ENCODE measurements at regions not wholly inside any gene's neighbourhood (a gene's known extent, or its start where the extent isn't known, plus 50 kb on each side); places are given as distances from the start of the nearest gene placed in this dataset.

DNA sequence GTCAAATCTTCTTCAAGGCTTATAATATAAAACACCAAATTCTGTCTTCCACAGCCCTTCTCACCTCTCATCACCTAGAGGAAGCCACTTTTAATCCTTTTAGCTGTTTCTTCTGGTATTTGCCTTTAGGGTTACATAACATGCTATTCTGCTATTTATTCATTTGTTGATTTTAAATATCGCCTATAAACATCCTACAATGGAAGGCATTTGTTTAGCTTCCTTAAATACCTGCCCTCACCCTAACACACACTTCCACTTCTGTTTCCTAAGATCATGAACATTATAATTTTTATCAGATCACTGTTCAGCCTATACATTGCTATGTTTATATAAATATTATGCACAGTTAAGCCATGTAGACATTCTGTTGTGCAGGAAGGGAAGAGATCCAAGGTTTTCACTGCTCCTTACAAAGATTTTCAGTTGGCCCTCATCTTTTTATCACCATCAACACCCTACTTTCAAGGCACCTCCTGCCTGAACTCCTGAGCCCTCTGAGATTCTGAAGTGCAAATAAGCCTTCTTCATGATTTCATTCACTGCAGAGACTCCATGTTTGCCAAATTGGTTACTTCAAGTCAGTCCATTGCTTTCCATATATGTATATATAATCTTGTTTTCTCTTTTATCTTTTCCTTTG, 356.9 kb upstream of the ACTBL2 start:
- no peak for DNase-seq (ENCODE audit: low read depth)

DNA sequence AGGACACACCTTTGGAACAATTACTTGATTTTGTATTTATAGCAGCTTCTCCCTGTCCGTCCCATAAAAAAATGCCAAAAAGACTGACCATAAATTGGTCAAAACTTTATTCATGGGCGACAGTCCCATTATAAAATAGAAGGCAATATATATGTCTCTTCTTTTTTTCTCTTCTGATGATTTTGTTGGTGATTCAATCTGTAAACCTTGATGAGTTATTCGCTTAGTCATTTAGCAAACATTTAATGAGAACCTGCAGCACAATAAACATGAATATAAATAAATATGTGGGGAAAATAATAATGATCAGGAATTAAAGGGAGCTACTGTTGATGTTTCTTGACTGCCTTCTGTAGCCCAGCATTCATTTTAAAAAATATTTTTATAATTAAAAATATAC, 356.4 kb upstream of the ACTBL2 start:
- no peak for DNase-seq (ENCODE audit: low read depth)

DNA sequence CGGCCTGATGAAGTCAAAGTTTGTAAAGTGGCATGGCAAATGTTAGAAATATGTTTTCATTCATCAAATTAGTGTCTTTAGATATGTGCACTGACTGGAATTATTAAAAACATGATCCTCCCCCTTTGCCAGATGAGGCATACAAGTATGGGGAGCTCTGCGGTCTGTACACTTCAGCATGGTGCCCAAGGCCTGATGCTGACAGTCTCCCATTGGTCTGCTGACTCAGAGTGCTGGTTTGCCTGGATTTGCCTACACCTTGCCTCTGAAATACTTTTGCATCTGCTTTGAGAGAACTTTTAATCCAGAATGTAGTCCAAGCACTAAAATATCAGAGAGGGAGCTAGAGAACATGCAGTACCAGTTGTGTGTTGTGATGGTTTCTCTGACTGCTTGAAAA, 354.3 kb upstream of the ACTBL2 start:
- DNase-seq (ENCODE audit: low read depth): no peak

DNA sequence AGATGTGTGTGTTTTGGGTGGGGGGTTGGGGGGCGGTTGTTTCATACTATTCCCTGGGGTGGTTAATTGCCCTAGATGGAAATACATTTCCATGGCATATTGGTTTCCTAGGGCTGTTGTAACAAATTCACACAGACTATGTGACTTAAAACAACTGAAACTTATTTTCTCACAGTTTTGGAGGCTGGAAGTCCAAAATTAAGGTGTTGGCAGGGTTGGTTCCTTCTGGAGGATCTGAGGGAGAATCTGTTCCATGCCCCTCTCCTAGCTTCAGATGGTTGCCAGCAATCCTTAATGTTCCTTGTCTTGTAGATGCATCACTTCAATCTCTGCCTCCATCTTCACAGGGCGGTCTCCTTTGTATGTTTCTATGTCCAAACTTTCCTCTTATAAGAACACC, 353.7 kb upstream of the ACTBL2 start:
- no peak for DNase-seq (ENCODE audit: low read depth)

DNA sequence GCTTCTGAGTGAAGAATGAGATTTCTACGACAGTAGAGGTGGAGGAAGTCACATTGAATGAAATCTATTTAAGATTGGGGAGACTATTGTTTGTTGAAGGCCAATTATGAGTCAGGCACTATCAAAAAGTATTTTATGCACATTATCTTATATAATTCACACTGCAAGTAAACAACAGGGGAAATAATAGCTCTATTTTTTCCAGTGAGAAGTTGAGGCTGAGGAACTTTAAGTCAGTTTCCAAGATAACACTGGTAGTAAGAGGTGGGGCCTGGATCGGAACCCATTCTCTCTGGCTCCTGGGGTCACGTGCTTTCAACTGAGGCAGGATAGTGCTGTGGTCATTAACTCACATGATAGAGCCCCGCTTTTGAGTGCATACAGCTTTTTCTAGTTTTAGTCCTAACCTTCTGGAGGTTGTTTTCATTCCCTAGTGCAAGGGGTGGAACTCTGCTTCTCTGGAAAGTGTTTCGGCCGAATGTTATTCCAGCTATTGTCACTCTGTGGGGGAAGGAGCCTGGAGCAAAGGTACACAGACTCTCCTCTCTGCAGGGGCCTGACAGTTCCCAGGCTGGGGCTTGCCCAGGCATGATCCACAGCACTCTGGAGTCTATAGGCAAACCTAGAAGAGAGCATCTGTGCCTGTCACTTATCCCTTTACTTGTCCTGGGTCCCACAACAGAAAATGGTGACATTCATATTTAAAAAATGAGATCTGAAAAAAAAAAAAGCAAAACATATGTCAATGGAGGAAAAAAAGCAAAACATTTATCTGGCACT, 352.4 kb upstream of the ACTBL2 start:
- DNase-seq (ENCODE audit: low read depth): no peak

DNA sequence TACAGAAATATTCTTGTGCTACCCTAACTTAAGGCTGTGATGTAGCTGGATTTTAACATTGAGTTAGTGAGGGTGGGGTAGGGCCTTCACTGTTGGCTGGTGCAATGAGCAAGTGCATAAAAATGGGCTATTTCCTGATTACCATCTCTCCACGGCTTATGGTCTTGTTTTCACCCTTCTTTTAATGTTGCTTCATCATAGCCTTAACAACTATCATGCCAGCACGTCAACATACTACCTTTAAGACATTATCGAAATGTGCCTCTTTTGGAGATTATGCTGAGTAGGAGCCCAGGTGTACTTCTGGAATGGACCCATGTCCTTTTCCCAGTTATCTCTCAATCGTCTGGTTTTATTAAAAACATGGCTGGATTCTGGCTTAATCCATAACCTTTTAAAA, 350.9 kb upstream of the ACTBL2 start:
- no peak for DNase-seq (ENCODE audit: low read depth)

DNA sequence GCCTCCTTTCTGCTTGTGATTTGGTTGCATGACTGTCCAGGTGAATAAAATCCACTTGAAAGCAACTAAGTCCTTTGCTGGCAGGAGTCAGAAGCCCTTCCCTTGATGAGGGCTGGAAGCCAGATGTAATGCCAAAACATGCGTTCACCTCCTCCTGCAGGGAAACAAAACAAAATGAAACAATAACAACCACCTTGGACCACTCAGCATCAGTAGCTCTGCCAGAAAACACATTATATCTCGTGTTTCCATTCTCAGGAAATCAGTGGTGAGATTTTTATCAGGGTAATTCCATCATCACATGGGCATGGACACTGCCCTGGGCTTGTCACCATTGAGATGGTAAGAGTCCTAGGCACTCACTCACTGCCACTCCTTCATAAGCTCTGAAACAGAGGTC, 350.3 kb upstream of the ACTBL2 start:
- DNase-seq (ENCODE audit: low read depth): no peak

DNA sequence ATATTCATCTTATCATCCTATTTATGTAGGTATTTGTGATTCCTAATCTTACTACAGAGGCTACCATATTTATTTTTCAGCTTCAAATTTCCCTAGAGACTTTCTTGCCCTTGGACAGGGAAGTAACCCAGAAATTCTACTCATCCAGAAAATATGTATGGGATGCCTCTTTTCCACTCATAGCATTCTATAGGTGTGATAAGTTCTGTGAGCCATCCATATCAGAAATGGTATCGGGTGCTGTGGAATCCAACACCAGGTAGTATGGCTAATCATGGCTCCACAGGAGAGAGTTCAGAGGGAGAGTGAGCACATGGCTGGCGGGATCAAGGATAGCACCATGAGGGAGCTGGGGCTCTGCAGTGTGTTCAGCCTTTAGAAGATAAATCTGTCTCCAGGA, 349.3 kb upstream of the ACTBL2 start:
- no peak for DNase-seq (ENCODE audit: low read depth)

DNA sequence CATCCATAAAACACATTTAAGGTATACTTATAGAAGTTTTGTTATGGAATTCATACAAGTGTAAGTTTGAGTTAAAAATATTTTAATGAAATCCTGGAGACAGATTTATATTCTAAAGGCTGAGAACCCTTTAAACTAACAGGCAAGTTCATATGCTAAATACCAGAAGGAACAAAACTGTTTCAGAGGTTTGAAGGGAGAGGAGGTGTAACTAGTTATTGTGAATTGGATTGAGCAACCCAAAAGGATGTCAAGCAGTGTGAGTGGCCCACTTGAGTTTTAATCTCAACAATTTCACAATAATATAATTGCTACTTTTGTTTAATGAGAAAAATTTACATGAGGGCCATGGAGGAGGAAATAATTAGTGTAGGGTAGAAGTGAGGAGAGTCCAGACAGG, 348.5 kb upstream of the ACTBL2 start:
- no peak for DNase-seq (ENCODE audit: low read depth)

DNA sequence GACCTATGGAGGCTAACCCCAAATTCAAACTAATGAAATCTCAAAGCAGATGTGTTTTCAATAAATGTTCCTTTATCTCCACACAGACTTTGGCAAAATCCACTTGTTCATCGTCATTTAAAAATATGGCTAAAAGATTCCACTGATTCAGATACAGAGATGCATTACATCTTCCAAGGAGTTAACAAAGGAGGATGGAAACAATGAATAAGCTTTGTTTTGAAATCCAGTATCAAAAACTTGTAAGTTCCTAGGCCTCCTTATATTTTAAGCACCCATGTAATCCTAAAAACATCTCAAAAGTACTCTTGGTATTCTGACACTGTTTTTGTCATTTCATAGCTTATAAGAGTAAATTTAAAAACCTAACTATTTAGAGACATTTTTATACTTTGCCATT, 345.6 kb upstream of the ACTBL2 start:
- no peak for DNase-seq (ENCODE audit: low read depth)

DNA sequence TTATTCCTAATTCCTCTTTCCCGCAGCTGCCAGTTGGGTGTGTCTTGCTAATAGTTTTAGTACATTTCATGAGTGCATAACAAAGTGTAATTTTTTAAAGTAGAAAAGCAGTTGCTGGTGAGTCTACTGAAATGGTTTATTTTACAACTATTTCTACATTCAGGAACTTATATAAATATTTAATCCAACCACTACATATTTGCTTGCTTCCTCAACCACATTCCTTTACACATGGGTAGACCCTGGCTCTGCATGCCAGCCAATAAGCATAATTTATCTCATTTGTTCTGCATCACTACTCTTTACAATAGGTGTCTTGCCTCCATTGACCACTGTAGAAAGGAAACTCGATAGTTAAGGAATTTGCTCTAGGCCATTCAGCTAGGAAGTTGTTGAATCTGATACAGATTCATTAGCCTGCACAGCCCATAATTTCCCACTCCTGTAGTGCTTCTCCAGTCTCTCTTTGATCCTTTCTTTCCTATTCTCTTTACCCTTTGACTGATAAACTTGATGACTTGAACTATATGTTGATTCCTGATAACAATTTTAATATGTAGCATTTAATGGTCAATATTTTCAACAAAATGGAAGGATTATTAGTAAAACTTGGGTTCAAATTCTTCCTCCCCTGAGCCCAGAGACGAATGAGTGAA, 342.5 kb upstream of the ACTBL2 start:
- no peak for DNase-seq (ENCODE audit: low read depth)

DNA sequence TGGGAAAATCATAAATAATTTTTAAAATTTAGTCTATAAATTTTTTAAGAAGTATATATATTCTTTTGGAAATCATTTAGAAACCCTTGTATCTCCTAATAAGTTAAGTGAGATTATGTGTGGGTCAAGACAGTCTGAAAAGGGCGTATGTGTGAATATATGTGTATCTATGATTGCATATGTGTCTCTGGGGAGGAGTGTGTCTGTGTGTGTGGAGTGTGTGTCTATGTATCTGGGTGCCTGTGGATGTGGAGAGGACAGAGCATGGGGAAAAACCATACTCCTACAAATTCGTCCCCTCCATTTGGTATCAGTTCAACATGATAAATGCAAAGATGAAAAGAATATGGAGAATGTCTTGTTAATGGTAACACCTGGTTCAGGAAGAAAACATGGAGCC, 342.0 kb upstream of the ACTBL2 start:
- DNase-seq (ENCODE audit: low read depth): no peak

DNA sequence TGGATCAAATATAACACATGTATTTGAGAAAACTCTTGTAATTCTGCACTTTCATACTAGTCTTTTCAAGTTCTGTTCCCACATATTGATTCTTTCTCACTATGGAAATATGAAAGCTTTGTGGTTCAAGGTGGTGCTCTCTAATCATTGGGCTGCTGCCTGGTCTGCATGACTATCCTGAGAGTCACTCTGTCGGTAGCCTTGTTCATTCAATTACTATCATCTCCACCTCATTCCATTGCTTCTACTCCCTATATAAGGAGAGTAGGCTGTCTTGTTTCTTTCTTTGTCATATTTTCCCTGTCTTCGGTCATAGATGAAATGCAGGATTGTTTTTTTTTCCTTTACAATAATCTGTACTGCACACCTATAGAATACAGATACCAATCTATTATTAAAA, 341.4 kb upstream of the ACTBL2 start:
- no peak for DNase-seq (ENCODE audit: low read depth)

DNA sequence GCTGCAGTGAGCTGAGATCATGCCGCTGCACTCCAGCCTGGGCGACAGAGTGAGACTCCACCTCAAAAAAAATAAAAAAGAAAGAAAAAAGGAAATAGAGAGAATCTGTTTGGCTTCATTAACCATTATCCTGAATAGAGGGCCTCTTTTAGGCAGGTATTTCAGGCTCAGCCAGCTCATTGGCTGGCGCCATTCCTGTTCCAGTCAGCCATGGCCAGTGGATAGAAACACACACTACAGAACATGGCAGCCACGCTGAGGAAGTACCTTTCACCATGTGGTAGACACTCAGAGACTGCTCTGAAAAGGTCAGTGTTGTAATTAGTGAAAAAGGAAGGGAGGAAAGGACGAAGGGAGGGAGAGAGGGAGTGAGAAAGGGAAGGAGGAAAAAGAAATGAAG, 340.0 kb upstream of the ACTBL2 start:
- DNase-seq (ENCODE audit: low read depth): no peak

DNA sequence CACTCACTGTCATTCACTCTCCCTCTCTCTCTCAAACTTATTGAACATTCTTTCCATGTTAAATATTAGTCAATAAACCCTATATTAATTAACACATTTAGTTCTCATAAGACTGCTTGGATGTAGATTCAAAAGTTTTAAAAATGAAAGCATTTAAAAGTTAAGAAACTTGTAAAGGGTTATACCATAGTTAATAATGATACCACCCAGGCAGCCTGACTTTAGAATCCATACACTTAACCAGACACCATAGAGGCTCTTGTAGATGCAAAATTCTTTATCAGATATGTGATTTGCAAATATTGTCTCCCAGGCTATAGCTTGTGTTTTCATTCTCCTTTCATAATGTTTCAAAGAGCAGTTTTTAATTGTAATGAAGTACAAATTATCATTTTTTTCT, 335.8 kb upstream of the ACTBL2 start:
- DNase-seq (ENCODE audit: low read depth): no peak

DNA sequence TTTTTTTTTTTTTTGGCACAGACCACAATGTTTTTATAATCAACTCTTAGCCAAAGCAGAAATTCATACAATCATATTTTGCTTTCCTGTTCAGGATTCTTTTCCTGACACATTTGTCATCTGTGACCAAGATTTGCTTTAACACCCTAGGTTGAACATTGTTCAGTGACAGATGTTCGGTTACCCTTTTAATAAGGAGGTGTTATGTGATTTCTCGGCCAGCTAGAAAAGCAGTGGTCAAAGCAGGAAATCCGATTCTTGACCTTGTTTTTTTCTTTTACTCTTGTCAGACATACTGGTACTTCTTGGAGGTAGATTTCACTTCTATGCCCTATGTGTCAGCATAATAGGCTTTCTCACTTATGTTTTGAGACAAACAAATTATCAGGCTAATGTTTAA, 335.3 kb upstream of the ACTBL2 start:
- no peak for DNase-seq (ENCODE audit: low read depth)

DNA sequence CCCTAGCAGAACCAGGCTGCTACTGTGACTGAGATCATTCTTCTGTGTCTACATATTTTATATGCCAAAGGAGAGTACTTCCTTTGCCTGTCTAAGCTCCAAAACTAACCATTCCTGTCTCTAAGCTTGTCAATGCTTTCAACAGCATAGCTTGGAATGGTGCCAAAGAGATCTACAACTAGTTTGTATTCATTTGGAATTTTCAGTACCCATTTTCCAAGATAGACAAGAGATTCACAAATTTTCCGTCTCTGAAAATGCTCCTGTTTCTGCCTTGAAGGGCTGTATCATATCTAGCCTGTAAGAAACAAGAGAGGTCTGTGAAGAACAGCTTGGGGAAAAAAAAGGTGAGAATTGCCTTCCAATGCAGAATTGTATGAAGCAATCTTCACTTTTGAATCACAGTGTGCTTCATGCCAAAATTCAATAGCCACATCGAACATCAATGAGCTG, 334.4 kb upstream of the ACTBL2 start:
- DNase-seq (ENCODE audit: low read depth): no peak

DNA sequence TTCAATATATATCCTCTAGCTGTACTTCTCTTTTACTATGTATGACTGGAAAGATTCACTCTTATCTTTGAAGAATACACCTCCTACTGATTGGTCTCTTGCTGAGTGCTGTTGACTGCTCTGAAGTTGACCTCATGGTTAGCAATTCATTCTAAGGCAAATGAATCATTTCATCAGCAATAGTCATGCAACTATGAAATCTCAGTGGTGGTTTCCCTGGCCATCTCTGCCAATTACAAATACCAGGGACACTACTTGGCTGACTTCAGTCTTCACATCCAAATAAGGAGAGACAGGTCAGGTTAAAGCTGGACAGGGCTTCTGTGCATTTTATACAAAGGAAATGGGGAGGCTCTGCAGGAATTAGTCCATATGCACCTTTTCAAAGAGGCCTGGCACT, 333.5 kb upstream of the ACTBL2 start:
- peak; percentile 92 for DNase-seq (ENCODE audit: low read depth)

DNA sequence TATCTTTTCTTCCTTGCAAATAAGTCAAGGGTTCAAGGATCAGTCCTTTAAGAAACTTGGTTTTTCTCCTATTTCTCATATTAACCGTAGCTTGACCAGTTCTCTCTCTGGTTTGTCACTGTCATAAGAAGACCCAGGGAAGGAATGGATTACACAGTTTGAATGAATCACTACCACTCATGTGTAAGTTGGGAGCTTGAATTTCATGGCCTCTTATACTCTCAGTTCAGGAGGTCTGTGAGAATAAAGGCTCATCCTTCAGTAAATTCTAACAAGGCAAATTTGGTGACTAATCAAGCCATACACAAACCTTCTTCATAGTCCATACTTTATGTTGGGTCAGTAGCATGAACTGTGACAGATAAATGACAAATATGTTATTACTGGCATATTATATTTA, 323.1 kb upstream of the ACTBL2 start:
- DNase-seq (ENCODE audit: low read depth): peak; percentile 51

DNA sequence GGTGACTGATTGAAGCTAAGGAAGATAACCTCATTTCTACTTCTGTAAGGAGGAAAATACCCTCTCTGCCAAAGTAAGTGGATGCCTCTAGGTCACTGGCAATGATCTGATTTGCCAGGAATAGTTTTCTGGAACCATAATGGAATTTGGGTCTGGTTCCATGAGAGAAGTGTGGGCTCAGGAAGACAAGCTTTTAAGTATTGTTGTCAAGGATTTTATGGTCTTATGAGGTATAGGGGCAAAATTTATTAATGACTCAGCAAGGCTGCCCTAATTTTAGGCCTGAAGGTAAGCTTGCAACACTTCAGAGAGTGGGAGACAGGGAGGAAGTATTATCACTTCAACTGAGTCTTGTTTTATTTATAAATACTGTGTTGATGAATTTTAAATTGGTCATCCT, 322.6 kb upstream of the ACTBL2 start:
- no peak for DNase-seq (ENCODE audit: low read depth)

DNA sequence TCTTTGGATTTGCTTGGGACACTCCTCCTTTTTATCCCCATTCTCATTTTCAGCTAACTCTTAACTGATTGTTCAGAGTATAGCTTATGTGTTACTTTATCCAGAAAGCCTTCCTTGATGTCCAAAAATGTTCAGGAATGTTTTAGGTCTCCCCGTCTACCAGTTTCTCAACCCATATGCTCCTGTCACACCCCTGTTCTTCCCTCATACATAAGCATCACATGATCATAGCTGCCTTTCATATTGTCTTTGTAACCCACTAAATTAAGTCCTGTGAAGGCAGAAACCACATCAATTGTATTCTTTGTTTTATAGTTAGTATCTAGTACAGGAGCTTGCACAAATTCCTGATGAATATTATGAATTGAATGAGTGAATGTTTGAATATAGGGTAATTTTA, 321.9 kb upstream of the ACTBL2 start:
- DNase-seq (ENCODE audit: low read depth): no peak

DNA sequence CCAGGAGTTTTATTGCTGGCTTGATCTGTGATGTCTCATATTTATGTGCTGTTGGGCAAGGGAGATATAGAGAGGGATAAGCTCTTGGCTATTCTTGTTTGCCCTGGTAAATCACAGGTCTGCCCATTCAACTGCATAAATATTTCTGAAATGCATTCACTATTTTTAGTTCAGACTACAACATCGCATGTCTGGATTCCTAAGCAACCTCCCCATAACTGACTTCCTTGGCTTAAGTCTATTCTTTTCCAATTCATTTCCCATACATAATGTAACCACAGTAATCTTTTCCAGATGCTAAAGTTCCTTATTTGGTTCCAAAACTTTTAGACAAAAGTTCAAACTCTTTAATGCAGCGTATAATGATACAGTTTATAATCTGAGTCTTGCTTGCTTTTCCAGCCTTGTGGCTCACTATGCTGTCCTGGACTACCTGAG, 321.4 kb upstream of the ACTBL2 start:
- peak; percentile 83 for DNase-seq (ENCODE audit: low read depth)

DNA sequence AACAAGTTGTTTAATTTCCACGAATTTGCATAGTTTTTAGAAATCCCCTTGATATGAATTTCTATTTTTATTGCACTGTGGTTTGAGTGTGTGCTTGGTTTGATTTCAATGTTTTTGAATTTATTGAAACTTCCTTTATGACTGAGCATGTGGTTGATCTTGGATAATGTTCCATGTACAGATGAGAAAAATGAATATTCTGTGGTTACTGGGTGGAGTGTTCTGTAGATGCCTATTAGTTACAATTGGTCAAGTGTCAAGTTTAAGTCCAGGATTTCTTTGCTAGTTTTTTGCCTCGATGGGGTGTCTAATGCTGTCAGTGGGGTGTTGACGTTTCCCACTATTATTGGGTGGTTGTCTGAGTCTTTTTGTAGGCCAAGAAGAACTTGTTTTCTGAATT, 319.5 kb upstream of the ACTBL2 start:
- peak; percentile 63 for DNase-seq (ENCODE audit: low read depth)

All from stromal cell of bone marrow (primary cell).